Suprapubic skin (tissue), 4 donors: ENCODE measurements at regions not wholly inside any gene's neighbourhood (a gene's known extent, or its start where the extent isn't known, plus 50 kb on each side); places are given as distances from the start of the nearest gene placed in this dataset.

Experiments used
- CTCF ChIP-seq, 2 donors: fragments of 200-600 bp in 1 of 2; fragments of 450-650 bp in 1 of 2; sonication (generic) in 1 of 2; IDR thresholded peaks; one replicate each; pipeline ENCODE4 v1.5.1; 2016 to 2019; ENCODE audit warnings: antibody characterized with exemption in 2 of 2, mild to moderate bottlenecking in 1 of 2, moderate library complexity in 1 of 2
- EP300 ChIP-seq: sonication (generic); formaldehyde crosslinking; IDR thresholded peaks from one replicate; pipeline ENCODE4 v1.6.1; 2017; ENCODE audit warnings: antibody characterized with exemption
- POLR2A ChIP-seq, 2 donors: fragments of 450-650 bp; IDR thresholded peaks; one replicate each; pipeline ENCODE4 v1.6.1; 2017; ENCODE audit warnings: antibody characterized with exemption in 2 of 2, mild to moderate bottlenecking in 2 of 2, moderate library complexity in 2 of 2
- POLR2AphosphoS5 ChIP-seq, 3 donors: sonication (generic); formaldehyde crosslinking; IDR thresholded peaks; one replicate each; pipeline ENCODE4 v1.6.1; 2017; ENCODE audit warnings: antibody characterized with exemption in 3 of 3

GRCh38 chr12:108063192-108063591 is 65.9 kb upstream of the WSCD2 start:
- TF ChIP-seq CTCF (IDR thresholded peaks at IDR 0.05) (no peak), POLR2A (IDR thresholded peaks at IDR 0.05) (no peak), POLR2AphosphoS5 (IDR thresholded peaks at IDR 0.05) (no peak), EP300 (no peak)
